ENCODE measurements at regions not wholly inside any gene's neighbourhood (a gene's known extent, or its start where the extent isn't known, plus 50 kb on each side); places are given as distances from the start of the nearest gene placed in this dataset.

DNA sequence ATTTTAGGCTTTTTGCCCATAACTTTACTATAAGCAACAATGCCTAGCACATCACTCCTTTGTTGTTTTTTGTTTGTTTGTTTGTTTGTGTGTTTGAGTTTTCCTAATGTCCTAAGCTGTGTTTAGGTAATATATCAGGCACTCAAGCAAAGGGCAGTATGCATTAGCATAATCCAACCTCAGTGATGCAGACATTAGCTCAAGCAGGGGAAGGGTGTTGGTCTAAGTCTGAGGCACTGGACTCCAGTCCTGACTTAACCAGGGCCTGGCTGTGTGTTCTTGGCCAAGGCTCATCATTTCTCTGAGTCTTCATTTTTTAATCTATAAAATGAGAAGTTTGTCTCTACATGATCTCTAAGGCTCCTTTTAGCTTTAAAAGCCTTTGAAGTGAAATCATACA, 65.9 kb upstream of the RFC3 start:
- H3K27me3 Mint-ChIP-seq, result peaks cover 3% of the 10 kb centered on the region
- intact Hi-C loops (cut with DNase I, micrococcal nuclease), result no loop called here
- H3K4me3 Mint-ChIP-seq, result no peak overlapping the region
- no peaks in the 10 kb centered on the region for H3K36me3 Mint-ChIP-seq (ENCODE audit: low read depth)
- ChIA-PET POLR2A (no interaction called here), CTCF (no interaction called here)
- H3K9me3 Mint-ChIP-seq (ENCODE audit: low read depth), result no peaks in the 10 kb centered on the region
- DNase-seq, result no peak
- H3K27ac Mint-ChIP-seq, result no peak overlapping the region
- no peaks in the 10 kb centered on the region for H3K4me1 Mint-ChIP-seq
- ATAC-seq, result no peak

DNA sequence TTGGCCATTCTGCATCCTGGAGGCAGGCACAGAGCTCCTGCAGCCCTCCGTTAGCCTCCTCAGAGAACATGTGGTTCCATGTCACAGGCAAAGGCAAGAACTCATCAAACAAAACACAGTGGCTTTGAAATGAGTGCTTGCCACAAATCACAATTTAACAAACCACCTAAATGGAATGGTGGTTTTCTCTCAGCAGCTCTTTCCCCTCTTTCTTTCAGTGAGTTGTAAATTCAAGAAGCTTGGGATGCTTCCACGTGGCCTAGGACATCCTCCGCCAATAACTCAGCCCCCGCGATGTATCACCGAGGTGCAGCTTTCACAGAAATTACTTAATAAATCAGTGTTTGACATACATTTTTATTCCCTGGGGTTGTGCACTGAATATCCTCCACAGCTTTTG, 65.4 kb upstream of the RFC3 start:
- POLR2A ChIA-PET, result no interaction called here
- no peak for DNase-seq
- H3K36me3 Mint-ChIP-seq (ENCODE audit: low read depth), result no peaks in the 10 kb centered on the region
- no peak overlapping the region for H3K4me3 Mint-ChIP-seq
- intact Hi-C loops (cut with DNase I, micrococcal nuclease), result no loop called here
- H3K27ac Mint-ChIP-seq, result no peak overlapping the region
- H3K9me3 Mint-ChIP-seq (ENCODE audit: low read depth), result no peaks in the 10 kb centered on the region
- no peaks in the 10 kb centered on the region for H3K4me1 Mint-ChIP-seq
- CTCF ChIA-PET, result interaction anchor here (0.7 to 1.6 kb wide), 2 partner anchors 12 to 21 kb away, joined by 3 to 5 read pairs; no protein-coding TSS in a partner anchor
- no peak for ATAC-seq
- peaks cover 3% of the 10 kb centered on the region for H3K27me3 Mint-ChIP-seq

- Mint-ChIP-seq H3K4me3 (no peak overlapping the region), H3K4me1 (no peaks in the 10 kb centered on the region), H3K27me3 (peaks cover 3% of the 10 kb centered on the region), H3K9me3 (ENCODE audit: low read depth) (no peaks in the 10 kb centered on the region), H3K36me3 (ENCODE audit: low read depth) (no peaks in the 10 kb centered on the region), H3K27ac (no peak overlapping the region)
- ChIA-PET CTCF (no interaction called here), POLR2A (no interaction called here)
- intact Hi-C loops (cut with DNase I, micrococcal nuclease), result no loop called here
- no peak for DNase-seq
- ATAC-seq, result no peak
Observed at GRCh38 chr13:33756929-33757328, 61.0 kb upstream of the RFC3 start.

DNA sequence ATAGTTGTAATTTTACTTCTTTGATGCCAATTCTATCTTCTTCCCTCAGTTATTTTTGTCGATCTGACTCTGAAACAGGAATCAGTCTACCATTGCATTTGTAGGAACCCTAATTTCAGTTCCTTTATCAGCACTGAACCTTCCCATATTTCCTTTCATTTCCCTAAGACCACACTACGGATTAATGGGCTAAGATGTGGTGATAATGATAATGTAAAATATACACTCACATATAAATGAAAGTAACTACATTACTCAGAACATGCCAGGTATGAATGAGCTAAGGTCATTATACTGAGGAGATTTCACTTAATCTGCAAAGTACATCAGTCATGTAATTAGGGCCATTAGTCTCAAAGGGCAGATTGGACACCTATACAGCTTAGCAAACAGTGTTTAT, 60.2 kb upstream of the RFC3 start:
- POLR2A ChIA-PET, result no interaction called here
- no peaks in the 10 kb centered on the region for H3K36me3 Mint-ChIP-seq (ENCODE audit: low read depth)

GRCh38 chr13:33758113-33758512, 59.8 kb upstream of the RFC3 start:
- ATAC-seq (no peak), DNase-seq (no peak)
- ChIA-PET POLR2A (no interaction called here), CTCF (no interaction called here)
- Mint-ChIP-seq H3K4me3 (no peak overlapping the region), H3K27ac (no peak overlapping the region), H3K9me3 (ENCODE audit: low read depth) (no peaks in the 10 kb centered on the region), H3K4me1 (no peaks in the 10 kb centered on the region), H3K27me3 (peaks cover 1% of the 10 kb centered on the region), H3K36me3 (ENCODE audit: low read depth) (no peaks in the 10 kb centered on the region)
- intact Hi-C loops (cut with DNase I, micrococcal nuclease), result no loop called here

More for the DNA sequence above, 60.2 kb upstream of the RFC3 start:
- intact Hi-C loops (cut with DNase I, micrococcal nuclease), result no loop called here
- ATAC-seq (no peak), DNase-seq (no peak)
- Mint-ChIP-seq H3K9me3 (ENCODE audit: low read depth) (no peaks in the 10 kb centered on the region), H3K27me3 (peaks cover 2% of the 10 kb centered on the region), H3K27ac (no peak overlapping the region), H3K4me3 (no peak overlapping the region), H3K4me1 (no peaks in the 10 kb centered on the region)
- CTCF ChIA-PET, result no interaction called here

DNA sequence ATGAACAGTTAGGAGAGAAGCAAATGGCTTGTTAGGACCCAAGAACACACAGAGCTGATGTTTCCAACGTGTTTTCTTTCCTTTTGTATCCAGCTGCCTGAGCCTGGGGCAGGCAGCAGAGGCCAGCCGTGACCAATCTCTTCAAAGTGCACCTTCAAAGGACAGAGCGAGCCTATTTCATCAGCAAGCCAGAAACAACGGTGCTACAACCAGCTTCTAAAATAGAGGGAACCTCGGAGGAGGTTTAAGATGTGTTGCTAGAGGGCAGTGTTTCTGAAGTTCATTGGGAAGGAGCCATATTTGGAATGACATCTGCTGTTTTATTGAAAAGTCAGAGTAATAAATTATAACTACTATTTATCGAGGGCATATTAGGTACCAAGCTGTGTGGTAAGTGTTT, 56.2 kb upstream of the RFC3 start:
- no peak for ATAC-seq
- CTCF ChIA-PET, result interaction anchor here (0.5 to 1.9 kb wide), 3 partner anchors 14 to 1130 kb away, joined by 3 to 5 read pairs (median 4); no protein-coding TSS in a partner anchor
- no peak overlapping the region for H3K27ac Mint-ChIP-seq
- no peak overlapping the region for H3K4me3 Mint-ChIP-seq
- DNase-seq, result no peak
- no peaks in the 10 kb centered on the region for H3K9me3 Mint-ChIP-seq (ENCODE audit: low read depth)
- no peaks in the 10 kb centered on the region for H3K4me1 Mint-ChIP-seq
- intact Hi-C loops (cut with DNase I, micrococcal nuclease), result no loop called here
- POLR2A ChIA-PET, result no interaction called here
- peaks cover 3% of the 10 kb centered on the region for H3K27me3 Mint-ChIP-seq
- no peaks in the 10 kb centered on the region for H3K36me3 Mint-ChIP-seq (ENCODE audit: low read depth)

GRCh38 chr13:33763021-33763420, 54.9 kb upstream of the RFC3 start:
- CTCF ChIA-PET, result interaction anchor here (1.9 kb wide), 1 partner anchor 12 kb away, joined by 5 read pairs; no protein-coding TSS in a partner anchor
- intact Hi-C loops (cut with DNase I, micrococcal nuclease), result no loop called here
- no peak for DNase-seq
- no peak for ATAC-seq
- H3K27me3 Mint-ChIP-seq, result peaks cover 5% of the 10 kb centered on the region
- no peaks in the 10 kb centered on the region for H3K4me1 Mint-ChIP-seq
- no peak overlapping the region for H3K27ac Mint-ChIP-seq
- no peaks in the 10 kb centered on the region for H3K36me3 Mint-ChIP-seq (ENCODE audit: low read depth)
- no peaks in the 10 kb centered on the region for H3K9me3 Mint-ChIP-seq (ENCODE audit: low read depth)
- H3K4me3 Mint-ChIP-seq, result no peak overlapping the region
- POLR2A ChIA-PET, result no interaction called here

- Mint-ChIP-seq H3K4me1 (no peaks in the 10 kb centered on the region), H3K36me3 (ENCODE audit: low read depth) (no peaks in the 10 kb centered on the region), H3K27ac (no peak overlapping the region), H3K9me3 (ENCODE audit: low read depth) (no peaks in the 10 kb centered on the region), H3K4me3 (no peak overlapping the region), H3K27me3 (peaks cover 9% of the 10 kb centered on the region)
- ATAC-seq, result no peak
- no peak for DNase-seq
- POLR2A ChIA-PET, result no interaction called here
- intact Hi-C loops (cut with DNase I, micrococcal nuclease), result no loop called here
- CTCF ChIA-PET, result no interaction called here
Observed at GRCh38 chr13:33764716-33765115, 53.2 kb upstream of the RFC3 start.

DNA sequence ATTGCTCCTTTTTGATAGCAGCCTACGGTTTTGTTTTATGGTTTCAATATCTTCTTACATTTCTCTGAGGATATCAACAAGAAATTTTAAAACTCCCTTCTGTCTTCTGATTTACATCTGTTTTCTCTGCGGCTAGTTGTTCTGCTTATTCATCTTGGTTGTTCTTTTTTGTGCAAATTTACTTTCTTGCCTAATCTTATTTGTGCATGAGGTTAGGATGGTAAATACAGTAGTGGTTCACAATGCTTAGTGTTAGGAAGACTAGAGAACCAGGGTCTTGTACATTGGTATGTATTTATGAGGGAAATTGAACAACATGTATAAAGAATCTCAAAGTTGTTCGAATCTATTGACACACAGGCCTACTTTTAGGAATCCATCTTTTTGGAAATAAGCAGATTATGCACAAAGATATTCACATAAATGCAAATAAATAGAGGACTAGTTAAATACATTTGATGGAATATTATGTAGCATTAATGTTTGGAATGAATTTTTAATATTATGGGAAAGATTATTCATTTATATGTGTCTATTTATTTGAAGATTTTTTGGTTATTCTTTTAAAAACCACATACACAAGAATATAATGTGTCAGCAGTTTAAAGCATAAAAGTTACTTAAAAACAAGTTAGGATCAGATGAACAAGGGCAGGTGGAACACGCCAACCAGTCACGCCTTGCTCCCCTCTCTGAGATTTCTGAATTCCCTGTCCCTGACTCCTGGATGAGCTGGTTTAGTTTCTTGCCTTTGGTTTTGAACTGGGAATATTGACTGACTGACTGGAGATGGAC, 51.4 kb upstream of the RFC3 start:
- peaks cover 13% of the 10 kb centered on the region for H3K27me3 Mint-ChIP-seq
- ATAC-seq, result no peak
- no peak overlapping the region for H3K4me3 Mint-ChIP-seq
- no peak for DNase-seq
- H3K4me1 Mint-ChIP-seq, result no peaks in the 10 kb centered on the region
- intact Hi-C loops (cut with DNase I, micrococcal nuclease), result no loop called here
- no peaks in the 10 kb centered on the region for H3K36me3 Mint-ChIP-seq (ENCODE audit: low read depth)
- CTCF ChIA-PET, result no interaction called here
- H3K27ac Mint-ChIP-seq, result no peak overlapping the region
- no peaks in the 10 kb centered on the region for H3K9me3 Mint-ChIP-seq (ENCODE audit: low read depth)
- POLR2A ChIA-PET, result no interaction called here

DNA sequence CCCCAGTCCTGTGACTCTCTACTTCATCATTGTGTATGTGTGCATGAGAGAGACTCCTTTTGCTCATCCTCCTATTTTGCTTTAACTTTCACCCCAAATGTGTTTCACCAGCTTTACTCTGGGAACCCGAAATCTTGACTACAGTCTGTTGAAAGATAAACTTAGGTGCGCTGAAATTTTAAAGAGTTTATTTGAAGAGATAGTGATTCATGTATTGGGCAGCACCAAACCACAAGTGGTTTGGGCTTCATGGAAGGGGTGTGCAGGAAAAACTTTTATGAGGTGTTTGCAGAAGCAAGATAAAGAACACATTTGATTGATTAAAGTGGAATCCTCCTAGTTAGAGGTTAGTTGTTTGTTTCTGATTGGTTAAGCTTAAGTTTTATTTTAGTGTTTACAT, 50.8 kb upstream of the RFC3 start:
- no peaks in the 10 kb centered on the region for H3K9me3 Mint-ChIP-seq (ENCODE audit: low read depth)
- DNase-seq, result no peak
- ATAC-seq, result no peak
- ChIA-PET POLR2A (no interaction called here), CTCF (no interaction called here)
- H3K27me3 Mint-ChIP-seq, result peaks cover 13% of the 10 kb centered on the region
- H3K4me3 Mint-ChIP-seq, result no peak overlapping the region
- H3K4me1 Mint-ChIP-seq, result no peaks in the 10 kb centered on the region
- intact Hi-C loops (cut with DNase I, micrococcal nuclease), result no loop called here
- H3K36me3 Mint-ChIP-seq (ENCODE audit: low read depth), result no peaks in the 10 kb centered on the region
- no peak overlapping the region for H3K27ac Mint-ChIP-seq
